CD4-positive, alpha-beta T cell treated with Interleukin-1 beta for 1 hour (primary cell): ENCODE measurements at regions not wholly inside any gene's neighbourhood (a gene's known extent, or its start where the extent isn't known, plus 50 kb on each side); places are given as distances from the start of the nearest gene placed in this dataset.
"Not testable (repeated sequence)": the region's sequence is repeated elsewhere in the genome, so short reads cannot be mapped to it uniquely, and the experiment has no call there.

Experiments
- DNase-seq, 2 donors: peaks; one replicate each; pipeline ENCODE4 v3.0.0-alpha.2; 2020 to 2022

- no peak for DNase-seq
Observed at GRCh38 chr6:169918239-169918953, 167.0 kb downstream of the ERMARD start.

DNA sequence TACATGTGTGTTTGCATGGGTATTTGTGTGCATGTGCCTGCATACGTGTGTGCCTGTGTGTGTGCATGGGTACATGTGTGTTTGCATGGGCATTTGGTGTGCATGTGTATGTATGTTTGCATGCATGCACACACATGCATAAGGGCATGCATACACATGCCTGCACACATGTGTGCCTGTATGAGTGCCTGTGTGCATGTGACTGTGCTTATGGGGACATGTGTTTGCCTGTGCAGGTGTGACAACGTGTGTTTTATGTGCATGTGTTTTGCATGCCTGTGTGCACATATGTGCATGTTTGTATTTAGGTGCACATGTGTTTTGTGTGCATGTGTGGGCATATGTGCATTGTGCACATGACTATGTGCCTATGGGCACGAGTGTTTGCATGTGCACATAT, 165.7 kb downstream of the ERMARD start:
- no peak for DNase-seq

DNA sequence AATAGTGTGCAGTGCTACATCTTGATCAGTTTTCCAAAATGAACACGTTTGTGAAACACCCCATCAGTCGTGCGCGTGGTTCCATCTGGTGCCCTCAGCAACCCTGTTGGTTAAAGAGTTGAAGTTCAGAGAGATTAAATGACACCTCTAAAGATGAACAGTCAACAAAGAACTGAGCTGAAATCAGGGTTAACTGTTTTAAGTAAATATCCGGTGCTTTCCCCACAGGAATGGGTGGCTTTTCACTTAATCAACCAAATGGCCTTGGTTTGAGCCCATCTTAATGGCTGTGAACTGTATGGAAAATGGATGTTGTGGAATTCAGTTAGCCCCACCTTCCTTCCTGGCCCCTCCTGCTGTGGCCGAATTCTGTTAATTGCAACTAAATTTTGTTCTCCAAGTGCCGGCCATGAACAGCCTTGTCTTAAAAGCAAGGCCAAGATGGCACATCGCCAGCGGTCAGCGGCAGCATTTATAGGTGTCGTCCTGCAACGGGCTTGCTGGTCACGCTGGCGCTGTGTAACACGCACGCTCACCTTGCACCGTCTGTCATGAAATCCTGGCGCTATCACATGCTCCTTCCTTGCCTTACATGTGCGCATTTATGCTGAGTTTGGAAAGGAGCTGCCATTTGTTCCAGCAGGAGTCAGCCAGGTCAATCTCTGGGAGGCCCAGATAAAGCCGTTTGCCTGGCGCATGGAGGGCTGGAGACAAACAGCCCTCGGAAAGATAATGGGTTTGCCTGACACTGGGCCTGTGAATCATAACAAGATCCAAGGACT, 164.5 kb downstream of the ERMARD start:
- no peak for DNase-seq

DNA sequence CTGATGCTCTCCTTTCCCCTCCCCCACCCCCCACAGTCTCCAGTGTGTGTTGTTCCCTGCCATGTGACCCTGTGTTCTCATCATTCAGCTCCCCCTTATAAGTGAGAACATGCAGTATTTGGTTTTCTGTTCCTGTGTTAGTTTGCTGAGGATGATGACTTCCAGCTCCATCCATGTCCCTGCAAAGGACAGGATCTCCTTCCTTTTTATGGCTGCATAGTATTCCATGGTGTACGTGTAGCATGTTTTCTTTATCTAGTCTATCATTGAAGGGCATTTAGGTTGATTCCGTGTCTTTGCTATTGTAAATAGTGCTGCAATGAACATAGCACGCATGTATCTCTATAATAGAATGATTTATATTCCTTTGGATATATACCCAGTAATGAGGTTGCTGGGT, 162.3 kb downstream of the ERMARD start:
- not testable (repeated sequence) for DNase-seq

GRCh38 chr6:169913096-169913638, 161.7 kb downstream of the ERMARD start:
- DNase-seq: no peak

DNA sequence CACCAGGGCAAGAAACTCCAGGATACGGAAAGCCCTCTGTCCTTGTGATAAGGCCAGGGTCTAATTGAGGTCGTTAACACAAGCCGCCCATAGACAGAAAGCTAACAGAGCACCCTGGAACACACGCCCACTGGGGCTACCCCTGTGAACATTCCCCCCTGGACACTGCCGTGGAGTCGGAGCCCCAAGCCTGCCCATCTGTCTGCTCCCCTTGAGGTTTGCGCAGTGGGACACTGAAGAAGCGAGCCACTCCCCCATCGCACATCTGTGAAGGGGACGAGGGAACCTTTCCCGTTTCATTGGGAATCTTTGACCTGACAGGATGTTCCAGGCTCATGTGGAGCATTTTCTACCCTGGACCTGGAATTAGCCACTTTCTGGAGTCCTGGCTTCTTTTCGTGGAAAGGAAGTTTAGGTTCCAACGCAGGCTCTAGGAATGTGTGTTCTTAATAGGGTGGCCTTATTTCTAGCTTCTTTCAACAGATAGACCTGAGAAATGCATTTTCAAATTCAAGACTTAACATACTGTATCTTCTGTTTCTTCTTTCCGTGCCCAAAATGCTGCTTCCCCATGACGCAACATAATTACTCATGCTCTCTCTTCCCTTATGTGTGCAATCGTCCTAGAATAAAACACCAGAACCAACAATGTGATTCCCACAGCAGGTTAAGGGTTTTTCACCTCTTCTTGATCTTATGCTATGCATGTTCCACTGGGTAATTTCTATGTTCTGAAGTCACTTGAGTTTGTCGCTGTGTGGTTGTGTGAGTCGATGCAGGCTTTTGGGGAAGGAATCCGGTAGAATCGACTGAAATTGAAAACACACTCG, 161.1 kb downstream of the ERMARD start:
- DNase-seq: no peak

GRCh38 chr6:169911264-169912263, 160.1 kb downstream of the ERMARD start:
- DNase-seq: no peak

- no peak for DNase-seq
Observed at GRCh38 chr6:169909113-169909512, 157.7 kb downstream of the ERMARD start.

GRCh38 chr6:169908403-169908933, 157.0 kb downstream of the ERMARD start:
- no peak for DNase-seq

- no peak for DNase-seq
Observed at GRCh38 chr6:169907419-169908115, 156.1 kb downstream of the ERMARD start.

DNA sequence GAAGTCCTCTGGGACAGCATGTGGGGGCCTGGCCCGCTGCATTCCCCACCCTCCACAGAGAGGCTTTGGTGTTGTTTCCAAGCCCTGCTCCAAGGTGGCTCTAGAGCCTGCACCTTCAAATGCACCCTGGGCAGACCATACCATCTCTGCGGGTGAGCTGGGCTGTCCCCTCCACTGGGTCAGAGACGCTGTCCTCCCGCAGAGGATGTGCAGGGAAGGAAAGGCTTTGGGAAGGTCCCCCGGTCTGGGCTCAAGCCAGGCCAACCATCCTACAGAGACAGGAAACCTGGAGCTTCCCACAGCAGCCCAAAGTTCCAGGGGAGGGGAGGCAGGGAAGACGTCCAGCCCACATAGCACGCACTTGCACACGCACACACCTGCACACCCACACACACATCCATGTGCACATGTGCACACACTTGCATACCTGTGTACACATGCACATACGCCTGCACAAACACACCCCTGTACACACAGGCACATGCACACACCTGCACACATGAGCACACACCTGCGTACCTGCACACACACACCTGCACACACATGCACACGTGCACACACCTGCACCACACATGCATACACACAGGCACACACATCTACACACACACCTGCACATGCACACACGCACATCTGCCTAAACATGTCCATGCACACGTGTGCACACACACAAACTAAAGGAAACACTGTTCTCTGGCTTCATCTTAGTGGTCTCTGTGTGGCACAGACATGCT, 155.4 kb downstream of the ERMARD start:
- DNase-seq: no peak

GRCh38 chr6:169906004-169906687, 154.7 kb downstream of the ERMARD start:
- no peak for DNase-seq

DNA sequence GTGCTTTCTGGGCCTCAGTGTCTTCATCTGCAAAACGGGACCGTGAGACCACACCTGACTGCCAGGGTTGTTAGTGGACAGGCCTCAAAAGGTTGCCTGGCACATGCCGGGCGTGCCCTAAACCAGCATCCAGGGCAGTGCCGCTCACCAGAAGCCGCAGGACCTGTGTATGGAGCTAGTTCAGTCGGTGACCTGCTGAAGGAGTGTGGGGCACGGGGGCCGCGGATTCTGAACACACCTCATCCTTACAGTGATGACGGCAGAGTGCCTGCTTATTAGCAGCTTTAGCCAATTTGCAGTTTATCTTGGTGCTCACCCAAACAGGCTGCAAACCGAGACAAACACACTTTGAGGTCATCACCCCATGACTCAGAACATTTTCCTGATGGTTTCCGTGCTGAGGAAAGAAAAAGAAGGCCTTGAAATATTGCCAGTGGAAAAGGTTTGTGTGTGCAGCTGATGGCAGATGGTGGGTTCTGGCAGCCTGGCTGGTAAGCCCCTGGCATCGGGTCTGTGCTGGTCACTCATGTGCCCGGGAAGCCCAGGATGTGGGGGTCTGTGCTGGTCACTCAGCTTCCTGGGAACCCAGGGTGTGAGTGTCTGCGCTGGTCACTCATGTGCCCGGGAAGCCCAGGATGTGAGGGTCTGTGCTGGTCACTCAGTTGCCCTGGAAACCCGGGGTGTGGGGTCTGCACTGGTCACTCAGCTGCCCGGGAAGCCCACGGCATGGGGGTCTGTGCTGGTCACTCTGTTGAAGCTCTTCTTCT, 153.8 kb downstream of the ERMARD start:
- no peak for DNase-seq

DNA sequence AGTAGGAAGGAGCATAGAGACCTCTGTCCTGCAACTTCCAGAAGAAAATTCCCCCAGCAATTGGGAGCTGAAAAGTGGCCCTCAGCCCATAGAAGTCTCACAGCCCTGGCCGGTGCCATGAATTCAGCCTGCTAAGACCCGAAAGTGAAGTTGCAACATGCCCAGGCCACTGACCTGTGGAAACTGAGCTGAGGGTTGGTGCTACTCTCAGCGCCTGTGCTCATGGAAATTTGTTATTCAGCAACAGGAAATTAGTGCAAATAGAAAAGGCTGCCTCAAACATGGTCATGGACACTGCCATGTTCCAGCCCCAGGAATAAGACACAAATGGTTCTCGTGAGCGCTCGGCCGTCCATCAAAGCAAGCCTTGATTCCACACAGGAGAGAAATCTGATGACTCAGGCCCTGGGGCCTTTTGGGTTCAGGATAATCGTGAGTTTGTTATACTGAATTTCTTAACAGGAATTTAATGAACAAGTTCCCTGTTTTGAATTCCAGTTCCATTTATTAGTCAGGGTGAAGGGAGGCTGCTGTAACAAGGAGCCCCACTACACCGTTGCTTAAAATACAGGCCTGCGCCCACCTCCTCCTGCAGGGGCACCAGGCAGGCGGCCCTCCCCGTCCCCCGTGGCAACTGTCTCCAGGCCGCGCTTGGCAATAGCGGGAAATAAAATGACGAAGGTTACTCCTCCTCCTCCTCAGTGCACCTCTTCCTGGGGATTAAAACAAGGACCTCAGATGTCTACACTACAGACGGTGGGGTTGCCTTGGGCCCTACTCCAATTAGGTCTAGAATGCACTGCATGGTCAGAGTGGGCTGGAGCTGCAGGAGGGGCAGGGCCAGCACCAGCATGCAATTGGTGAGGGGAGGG, 152.9 kb downstream of the ERMARD start:
- no peak for DNase-seq

- no peak for DNase-seq
Observed at GRCh38 chr6:169903122-169903521, 151.7 kb downstream of the ERMARD start.

GRCh38 chr6:169902604-169903003, 151.2 kb downstream of the ERMARD start:
- DNase-seq: no peak

DNA sequence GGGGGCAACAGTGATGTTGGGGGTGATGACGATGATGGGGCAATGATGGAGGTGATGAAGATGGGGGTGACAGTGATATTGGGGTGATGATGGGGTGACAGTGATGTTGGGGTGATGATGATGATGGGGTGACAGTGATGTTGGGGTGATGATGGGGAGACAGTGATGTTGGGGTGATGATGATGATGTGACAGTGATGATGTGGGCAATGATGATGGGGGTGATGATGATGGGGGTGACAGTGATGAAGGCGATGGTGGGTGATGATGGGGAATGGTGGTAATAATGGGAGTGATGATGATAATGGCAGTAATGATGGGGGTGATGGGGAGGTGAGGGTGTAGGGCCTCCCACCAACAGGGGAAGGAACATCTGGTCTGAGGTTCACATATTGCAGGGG, 150.6 kb downstream of the ERMARD start:
- DNase-seq: no peak
